BLaER1 (cell line): ENCODE measurements at regions not wholly inside any gene's neighbourhood (a gene's known extent, or its start where the extent isn't known, plus 50 kb on each side); places are given as distances from the start of the nearest gene placed in this dataset.

Source experiments
- H3K27ac ChIP-seq: shearing (Covaris generic); formaldehyde crosslinking; 2 replicates; pipeline ENCODE4 v1.8.1; 2022
- H3K27me3 ChIP-seq: shearing (Covaris generic); formaldehyde crosslinking; 2 replicates; pipeline ENCODE4 v1.8.1; 2022
- H3K36me3 ChIP-seq: shearing (Covaris generic); formaldehyde crosslinking; 2 replicates; pipeline ENCODE4 v1.8.1; 2022
- H3K4me1 ChIP-seq: shearing (Covaris generic); formaldehyde crosslinking; 2 replicates; pipeline ENCODE4 v1.8.1; 2022
- H3K4me2 ChIP-seq: shearing (Covaris generic); formaldehyde crosslinking; 2 replicates; pipeline ENCODE4 v1.8.1; 2022
- H3K4me3 ChIP-seq: shearing (Covaris generic); formaldehyde crosslinking; 2 replicates; pipeline ENCODE4 v1.8.1; 2022
- H3K9ac ChIP-seq: shearing (Covaris generic); formaldehyde crosslinking; 2 replicates; pipeline ENCODE4 v1.8.1; 2022
- H3K9me3 ChIP-seq: shearing (Covaris generic); formaldehyde crosslinking; 2 replicates; pipeline ENCODE4 v1.8.1; 2022
- H4K20me1 ChIP-seq: shearing (Covaris generic); formaldehyde crosslinking; 2 replicates; pipeline ENCODE4 v1.8.1; 2022
- Cebpa-rat ChIP-seq: shearing (Covaris generic); IDR thresholded peaks from 2 replicates; pipeline ENCODE4 v1.8.1; 2022

DNA sequence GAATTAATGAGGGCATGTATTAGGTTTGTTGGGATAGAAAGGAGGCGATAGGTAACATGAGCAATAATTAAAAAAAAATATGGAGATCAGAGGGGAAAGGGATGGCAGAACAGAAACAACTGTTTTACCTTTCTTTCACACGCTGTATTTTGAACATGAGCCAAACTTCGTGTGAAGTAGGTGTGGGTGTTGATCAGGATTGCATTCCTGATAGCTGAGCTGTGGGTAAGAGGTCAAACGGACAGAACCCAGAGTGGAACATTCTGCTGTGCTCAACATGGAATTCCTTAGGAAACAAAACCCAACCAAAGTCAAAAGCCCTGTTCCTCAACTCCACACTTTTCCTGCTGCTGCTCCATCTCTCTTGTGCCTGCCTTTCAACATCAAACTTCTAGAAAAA lies 162.5 kb upstream of the CASK start:
- Histone ChIP-seq H3K9ac (no peak overlapping the region), H3K36me3 (no peaks in the 10 kb centered on the region)

DNA sequence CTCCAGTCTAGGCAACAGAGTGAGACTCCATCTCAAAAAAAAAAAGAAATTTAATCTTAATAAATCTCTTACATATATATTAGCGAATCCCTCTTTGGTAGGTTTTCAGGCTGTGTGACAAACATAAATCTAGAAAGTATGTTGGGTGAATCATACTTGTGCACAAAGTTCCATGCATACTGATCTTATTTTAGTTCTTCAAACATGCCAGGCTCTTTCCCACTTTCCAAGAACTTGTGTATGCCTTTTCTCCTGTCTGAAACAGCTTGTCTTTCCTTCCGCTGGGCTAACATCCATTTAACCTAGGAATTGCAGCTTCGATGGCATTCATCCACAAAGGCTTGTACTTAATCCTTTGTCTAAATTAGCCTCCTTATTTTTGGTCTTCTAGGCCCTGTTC lies 156.6 kb upstream of the CASK start:
- Histone ChIP-seq H3K4me2 (no peak overlapping the region), H4K20me1 (no peaks in the 10 kb centered on the region; the same call in 1 of the 2 replicates), H3K4me3 (no peak overlapping the region), H3K9ac (no peak overlapping the region), H3K9me3 (no peaks in the 10 kb centered on the region), H3K27me3 (peaks cover 95% of the 10 kb centered on the region), H3K4me1 (no peaks in the 10 kb centered on the region), H3K36me3 (no peaks in the 10 kb centered on the region), H3K27ac (no peak overlapping the region)
- TF ChIP-seq Cebpa-rat = no peak

More for the DNA sequence above, 162.5 kb upstream of the CASK start:
- H3K27me3 ChIP-seq = peaks cover 92% of the 10 kb centered on the region
- no peaks in the 10 kb centered on the region for H3K4me1 ChIP-seq
- H3K4me3 ChIP-seq = no peak overlapping the region
- TF ChIP-seq Cebpa-rat = no peak
- no peaks in the 10 kb centered on the region for H3K9me3 ChIP-seq
- no peak overlapping the region for H3K4me2 ChIP-seq
- H3K27ac ChIP-seq = no peak overlapping the region
- no peaks in the 10 kb centered on the region for H4K20me1 ChIP-seq

DNA sequence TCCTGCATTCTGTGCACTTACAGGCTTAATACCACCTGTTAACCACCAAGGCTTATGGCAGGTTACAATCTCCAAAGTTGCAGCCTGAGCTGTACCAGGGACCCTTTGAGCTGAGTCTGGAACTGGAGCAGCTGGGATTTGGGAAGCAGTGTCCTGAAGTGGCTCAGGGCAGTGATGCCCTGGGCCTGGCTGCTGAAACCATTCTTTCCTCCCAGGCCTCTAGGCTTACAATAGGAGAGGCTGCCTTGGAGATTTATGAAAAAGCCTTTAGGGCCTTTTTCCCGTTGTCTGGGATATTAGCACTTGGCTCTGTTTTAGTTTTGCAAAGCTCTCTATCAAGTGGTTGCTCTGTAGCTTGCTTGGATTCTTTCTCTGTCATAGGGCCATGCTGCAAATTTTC lies 154.3 kb upstream of the CASK start:
- no peaks in the 10 kb centered on the region for H3K9me3 ChIP-seq
- TF ChIP-seq Cebpa-rat = no peak
- no peak overlapping the region for H3K9ac ChIP-seq
- no peaks in the 10 kb centered on the region; the same call in 1 of the 2 replicates for H4K20me1 ChIP-seq
- H3K4me3 ChIP-seq = no peak overlapping the region
- no peak overlapping the region for H3K4me2 ChIP-seq
- no peaks in the 10 kb centered on the region for H3K36me3 ChIP-seq
- no peak overlapping the region for H3K27ac ChIP-seq
- no peaks in the 10 kb centered on the region for H3K4me1 ChIP-seq
- peaks cover 95% of the 10 kb centered on the region for H3K27me3 ChIP-seq

DNA sequence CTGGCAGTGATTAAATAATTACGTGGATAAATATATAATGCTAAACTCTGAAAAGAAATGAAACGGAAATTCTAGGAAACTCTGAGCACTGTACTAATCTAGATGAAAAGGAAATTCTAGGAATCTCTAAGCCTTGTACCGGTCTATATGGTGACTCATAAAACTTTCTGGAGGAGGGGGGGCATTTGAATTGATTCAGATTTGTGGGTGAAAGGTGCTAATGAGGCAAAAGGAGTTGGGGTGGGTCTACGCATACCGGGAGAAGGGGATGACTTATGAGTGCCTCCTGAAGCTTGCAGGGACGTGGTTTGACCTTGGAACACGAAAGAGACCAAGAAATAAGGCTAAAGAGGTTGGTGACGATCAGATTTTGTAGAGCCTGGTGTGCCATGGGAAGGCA lies 151.7 kb upstream of the CASK start:
- no peak for TF ChIP-seq Cebpa-rat
- Histone ChIP-seq H3K27ac (no peak overlapping the region), H3K4me2 (no peak overlapping the region), H3K4me3 (no peak overlapping the region), H3K4me1 (no peaks in the 10 kb centered on the region), H4K20me1 (no peaks in the 10 kb centered on the region; the same call in 1 of the 2 replicates), H3K9ac (no peak overlapping the region), H3K36me3 (no peaks in the 10 kb centered on the region), H3K27me3 (peaks cover 100% of the 10 kb centered on the region), H3K9me3 (no peaks in the 10 kb centered on the region)

DNA sequence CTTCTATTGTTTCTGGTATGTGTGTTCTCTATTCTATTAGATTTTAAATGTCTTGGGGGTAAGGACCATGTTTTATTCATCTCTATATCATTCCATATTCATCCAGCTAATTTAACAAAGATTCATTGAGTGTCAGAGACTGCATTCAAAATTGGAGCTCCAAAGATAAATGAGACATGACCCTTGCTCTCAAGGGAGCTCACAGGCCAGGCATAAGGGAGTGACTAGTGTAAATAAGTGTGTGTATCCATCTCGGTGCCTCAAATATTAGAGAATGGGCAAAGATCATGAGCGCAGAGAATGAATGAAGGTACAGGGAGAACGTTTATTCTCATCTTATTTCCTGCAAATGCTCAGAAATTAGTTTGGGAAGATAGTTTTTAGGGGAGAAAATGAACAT lies 150.1 kb upstream of the CASK start:
- Histone ChIP-seq H3K4me2 (no peak overlapping the region), H3K27ac (no peak overlapping the region), H3K27me3 (peaks cover 98% of the 10 kb centered on the region), H3K9ac (no peak overlapping the region), H3K4me1 (no peaks in the 10 kb centered on the region), H3K36me3 (no peaks in the 10 kb centered on the region), H4K20me1 (no peaks in the 10 kb centered on the region; the same call in 1 of the 2 replicates), H3K4me3 (no peak overlapping the region), H3K9me3 (no peaks in the 10 kb centered on the region)
- no peak for TF ChIP-seq Cebpa-rat

GRCh38 chrX:42070866-42071265 lies 147.5 kb upstream of the CASK start:
- Histone ChIP-seq H3K27me3 (peaks cover 88% of the 10 kb centered on the region), H3K4me1 (no peaks in the 10 kb centered on the region), H4K20me1 (no peaks in the 10 kb centered on the region; the same call in 1 of the 2 replicates), H3K27ac (no peak overlapping the region), H3K9me3 (no peaks in the 10 kb centered on the region), H3K4me2 (no peak overlapping the region), H3K36me3 (no peaks in the 10 kb centered on the region), H3K9ac (no peak overlapping the region), H3K4me3 (no peak overlapping the region)
- no peak for TF ChIP-seq Cebpa-rat

DNA sequence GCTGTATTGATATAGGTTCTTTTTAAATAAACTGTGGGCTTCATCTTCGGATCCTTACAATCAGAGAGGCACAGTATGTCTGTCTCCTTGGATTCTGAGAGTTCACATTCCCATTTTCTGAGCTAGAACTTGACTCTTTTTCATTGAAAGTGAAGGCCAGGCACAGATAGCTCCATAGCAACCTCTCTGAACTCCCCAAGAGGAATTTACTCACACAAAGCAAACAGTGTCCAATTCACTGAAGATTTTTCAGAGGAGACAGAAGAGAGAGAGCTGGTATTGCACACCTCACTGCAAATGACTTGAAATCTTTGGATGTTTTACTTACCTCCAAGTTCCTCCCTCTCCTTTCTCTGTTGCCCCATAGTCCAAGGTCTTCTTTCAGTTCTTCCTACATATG lies 130.9 kb upstream of the CASK start:
- Histone ChIP-seq H4K20me1 (no peaks in the 10 kb centered on the region), H3K9ac (no peak overlapping the region), H3K36me3 (no peaks in the 10 kb centered on the region), H3K4me2 (no peak overlapping the region), H3K27ac (no peak overlapping the region), H3K4me1 (no peaks in the 10 kb centered on the region), H3K27me3 (peaks cover 97% of the 10 kb centered on the region), H3K4me3 (no peak overlapping the region), H3K9me3 (no peaks in the 10 kb centered on the region)
- no peak for TF ChIP-seq Cebpa-rat

GRCh38 chrX:42050345-42050744 lies 127.0 kb upstream of the CASK start:
- no peaks in the 10 kb centered on the region for H4K20me1 ChIP-seq
- no peaks in the 10 kb centered on the region for H3K4me1 ChIP-seq
- no peak overlapping the region for H3K27ac ChIP-seq
- H3K9ac ChIP-seq = no peak overlapping the region
- no peak overlapping the region for H3K4me3 ChIP-seq
- no peaks in the 10 kb centered on the region for H3K36me3 ChIP-seq
- no peak for TF ChIP-seq Cebpa-rat
- peaks cover 99% of the 10 kb centered on the region for H3K27me3 ChIP-seq
- H3K4me2 ChIP-seq = no peak overlapping the region
- H3K9me3 ChIP-seq = no peaks in the 10 kb centered on the region

- Histone ChIP-seq H3K27me3 (peaks cover 97% of the 10 kb centered on the region), H3K4me1 (no peaks in the 10 kb centered on the region), H3K9me3 (no peaks in the 10 kb centered on the region), H3K4me2 (no peak overlapping the region), H3K4me3 (no peak overlapping the region), H3K36me3 (no peaks in the 10 kb centered on the region), H3K9ac (no peak overlapping the region), H4K20me1 (no peaks in the 10 kb centered on the region), H3K27ac (no peak overlapping the region)
- TF ChIP-seq Cebpa-rat = no peak
These were observed 124.5 kb upstream of the CASK start for GRCh38 chrX:42047886-42048285.

DNA sequence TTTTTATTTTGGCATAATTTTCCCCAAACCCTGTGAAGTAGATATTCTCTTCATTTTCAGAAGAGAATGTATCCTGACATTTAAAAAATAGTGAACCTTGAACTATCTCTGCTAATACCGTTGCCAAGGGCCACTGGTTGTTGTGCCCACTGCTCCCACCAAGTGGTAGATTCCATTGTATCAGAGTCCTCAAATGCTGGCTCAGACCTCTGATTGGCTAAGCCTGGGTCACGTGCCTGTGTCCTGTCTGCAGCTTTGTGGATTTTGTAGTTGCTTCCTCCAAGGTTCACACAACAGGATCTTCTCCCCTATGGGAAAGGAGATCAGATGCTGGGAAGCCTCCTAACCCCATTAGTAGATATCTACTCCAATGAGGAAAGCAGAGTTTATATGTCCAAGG lies 104.8 kb upstream of the CASK start:
- no peaks in the 10 kb centered on the region for H3K36me3 ChIP-seq
- no peak overlapping the region for H3K4me3 ChIP-seq
- no peak overlapping the region for H3K9ac ChIP-seq
- H3K9me3 ChIP-seq = no peaks in the 10 kb centered on the region; the same call in 1 of the 2 replicates
- no peaks in the 10 kb centered on the region for H4K20me1 ChIP-seq
- H3K4me1 ChIP-seq = no peaks in the 10 kb centered on the region
- no peak for TF ChIP-seq Cebpa-rat
- peaks cover 83% of the 10 kb centered on the region for H3K27me3 ChIP-seq
- H3K4me2 ChIP-seq = no peak overlapping the region
- no peak overlapping the region for H3K27ac ChIP-seq

GRCh38 chrX:42027367-42028000 lies 104.1 kb upstream of the CASK start:
- no peak overlapping the region for H3K27ac ChIP-seq
- H3K9me3 ChIP-seq = no peaks in the 10 kb centered on the region; the same call in 1 of the 2 replicates
- no peaks in the 10 kb centered on the region for H4K20me1 ChIP-seq
- H3K9ac ChIP-seq = no peak overlapping the region
- H3K4me2 ChIP-seq = no peak overlapping the region
- peaks cover 81% of the 10 kb centered on the region for H3K27me3 ChIP-seq
- no peak for TF ChIP-seq Cebpa-rat
- H3K4me3 ChIP-seq = no peak overlapping the region
- H3K4me1 ChIP-seq = no peaks in the 10 kb centered on the region
- H3K36me3 ChIP-seq = no peaks in the 10 kb centered on the region
